ENCODE measurements at regions not wholly inside any gene's neighbourhood (a gene's known extent, or its start where the extent isn't known, plus 50 kb on each side); places are given as distances from the start of the nearest gene placed in this dataset.
"Not testable (repeated sequence)": the region's sequence is repeated elsewhere in the genome, so short reads cannot be mapped to it uniquely, and the experiment has no call there.

DNA sequence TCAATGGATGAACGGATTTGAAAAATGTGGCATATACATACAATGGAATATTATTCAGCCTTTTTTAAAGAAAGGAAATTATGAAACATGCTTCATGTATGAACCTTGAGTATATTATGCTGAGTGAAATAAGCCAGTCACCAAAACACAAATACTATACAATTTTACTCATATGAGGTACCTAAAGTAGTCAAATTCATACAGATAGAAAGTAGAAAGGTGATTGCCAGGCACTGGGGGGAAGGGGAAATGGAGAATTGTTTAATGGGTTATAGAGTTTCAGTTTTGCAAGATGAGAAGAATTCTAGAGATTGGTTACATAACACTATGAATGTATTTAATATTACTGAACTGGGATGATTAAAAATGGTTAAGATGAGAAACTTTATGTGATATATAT, 171.4 kb downstream of the TMTC3 start:
- no peak for DNase-seq

DNA sequence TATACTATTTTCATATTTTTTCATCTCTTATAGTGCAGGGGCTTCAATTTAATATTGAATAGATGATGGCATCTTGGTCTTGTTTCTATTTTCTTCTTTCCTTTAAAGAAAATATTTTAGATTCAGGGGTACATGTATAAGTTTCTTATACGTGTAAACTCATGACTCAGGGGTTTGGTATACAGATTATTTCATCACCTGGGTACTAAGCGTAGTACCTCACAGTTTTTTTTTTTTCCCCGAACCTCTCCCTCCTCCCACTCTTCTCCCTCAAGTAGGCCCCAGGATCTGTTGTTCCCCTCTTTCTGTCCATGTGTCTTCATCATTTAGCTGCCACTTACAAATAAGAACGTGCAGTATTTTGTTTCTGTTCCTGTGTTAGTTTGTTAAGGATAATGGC, 172.6 kb downstream of the TMTC3 start:
- no peak for DNase-seq

DNA sequence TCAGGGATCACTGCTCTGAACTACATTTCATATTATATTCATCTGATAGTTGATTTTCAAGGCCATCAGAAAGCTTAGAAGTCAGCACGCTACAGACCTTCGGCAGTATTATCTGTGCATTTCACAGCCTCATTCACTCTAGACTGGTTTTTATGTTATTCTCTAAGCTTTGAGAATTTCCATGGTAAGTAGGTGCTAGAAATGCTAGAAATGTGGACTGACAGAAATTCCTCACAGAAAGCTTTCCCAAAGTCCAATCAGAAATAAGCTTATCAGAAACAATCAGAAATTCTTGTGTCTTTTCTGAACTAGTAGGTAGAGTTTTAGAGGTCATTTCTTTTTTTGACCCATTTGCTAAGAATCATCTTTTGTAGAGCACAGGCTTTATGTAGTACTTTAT, 176.6 kb downstream of the TMTC3 start:
- DNase-seq, result no peak

DNA sequence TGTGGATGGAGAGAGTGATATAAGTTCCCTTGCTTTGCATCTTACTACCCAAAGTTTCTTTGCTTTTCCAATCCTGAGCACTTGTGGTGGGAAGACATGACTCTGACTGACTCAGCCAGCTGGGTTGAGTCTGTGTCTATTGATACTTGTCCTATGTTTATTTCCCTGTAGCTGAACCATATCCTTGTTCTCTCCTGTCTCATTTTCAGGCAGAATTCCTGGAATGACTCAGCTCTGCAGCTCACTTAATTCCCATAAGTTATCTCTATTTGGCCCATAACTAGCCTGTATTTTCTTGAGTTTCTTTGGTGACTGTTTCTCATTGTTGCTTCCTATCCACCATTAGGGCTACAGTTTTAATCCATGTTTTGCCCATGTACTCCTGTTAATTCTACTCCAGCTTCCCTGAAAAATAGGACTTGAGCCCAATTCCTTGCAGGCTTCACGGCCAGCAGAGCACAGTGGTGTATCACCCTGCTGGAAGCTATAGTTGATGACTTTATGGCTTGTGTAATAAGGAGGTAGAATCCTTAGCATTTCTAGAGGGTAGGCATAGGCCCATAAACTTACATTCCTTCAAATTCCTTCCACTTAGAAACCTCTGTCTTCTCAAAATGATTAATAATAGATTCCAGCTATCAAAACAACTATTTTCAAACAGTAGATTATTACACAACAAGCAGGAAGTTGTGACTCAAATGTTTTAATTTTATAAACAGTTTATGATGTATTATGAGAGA, 183.1 kb downstream of the TMTC3 start:
- DNase-seq, result peak; percentile 86

DNA sequence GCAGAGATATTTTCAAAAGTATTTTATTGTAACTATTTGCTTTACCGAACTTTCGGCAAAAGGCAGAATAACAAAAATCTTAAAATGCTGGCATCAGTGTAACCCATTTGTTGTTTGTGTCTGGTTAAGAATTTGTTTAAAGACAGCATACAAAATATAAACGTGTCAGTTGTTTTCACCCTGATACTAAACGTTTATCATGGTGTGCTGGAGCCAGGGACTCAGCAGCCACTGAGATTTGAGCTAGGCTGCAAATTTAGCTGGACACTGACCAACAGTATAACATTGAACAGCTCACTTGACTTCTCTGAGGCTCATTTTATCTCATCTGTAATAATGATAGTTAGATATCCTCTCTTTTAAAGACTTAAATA, 183.7 kb downstream of the TMTC3 start:
- DNase-seq, result peak; percentile 57

DNA sequence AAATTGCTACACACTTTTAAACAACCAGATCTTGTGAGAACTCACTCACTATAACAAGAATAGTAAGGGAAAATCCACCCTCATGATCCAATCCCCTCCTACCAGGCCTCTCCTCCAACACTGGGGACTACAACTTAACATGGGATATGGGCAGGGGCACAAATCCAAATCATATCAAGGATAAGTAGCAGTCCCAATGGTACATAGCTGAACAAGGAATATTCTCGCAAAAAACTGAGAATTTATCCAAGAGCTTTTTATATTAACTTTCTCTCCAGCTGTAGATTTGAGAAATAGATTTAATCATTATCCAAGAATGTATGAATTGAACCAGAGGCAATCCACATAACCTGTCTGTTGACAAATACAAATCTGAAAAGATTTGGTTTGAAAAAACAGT, 185.2 kb downstream of the TMTC3 start:
- no peak for DNase-seq

DNA sequence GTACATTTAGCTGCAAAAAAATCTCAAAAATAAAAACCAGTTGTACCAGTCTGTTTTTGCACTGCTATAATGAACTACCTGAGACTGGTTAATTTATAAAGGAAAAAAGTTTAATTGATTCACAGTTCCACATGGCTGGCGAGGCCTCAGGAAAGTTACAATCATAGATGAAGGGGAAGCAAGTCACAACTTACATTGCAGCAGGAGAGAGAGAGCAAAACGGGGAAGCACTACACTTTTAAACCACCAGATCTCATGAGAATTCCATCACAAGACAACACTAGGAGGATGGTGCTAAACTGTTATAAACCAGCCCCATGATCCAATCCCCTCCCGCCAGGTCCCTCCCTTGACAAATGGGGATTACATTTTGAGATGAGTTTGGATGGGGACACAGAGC, 186.0 kb downstream of the TMTC3 start:
- no peak for DNase-seq

DNA sequence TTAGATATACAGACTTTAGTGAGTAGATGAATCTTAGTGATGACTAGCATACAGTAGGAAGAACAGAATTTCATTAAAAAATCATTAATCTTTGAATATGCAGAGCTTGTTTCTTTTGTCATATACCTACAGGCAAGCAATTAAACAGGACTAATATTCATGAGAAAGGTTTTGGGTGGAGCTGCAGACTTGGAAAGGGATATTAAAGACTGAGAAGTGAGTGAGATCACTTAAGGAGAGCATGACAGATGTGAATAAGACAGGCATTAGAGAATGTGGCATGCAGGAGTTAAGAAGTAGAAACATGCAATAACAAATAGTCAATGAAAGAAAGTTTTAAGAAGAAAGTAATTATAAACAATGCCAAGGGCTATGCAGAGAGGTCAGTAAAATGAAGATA, 187.7 kb downstream of the TMTC3 start:
- DNase-seq, result no peak

DNA sequence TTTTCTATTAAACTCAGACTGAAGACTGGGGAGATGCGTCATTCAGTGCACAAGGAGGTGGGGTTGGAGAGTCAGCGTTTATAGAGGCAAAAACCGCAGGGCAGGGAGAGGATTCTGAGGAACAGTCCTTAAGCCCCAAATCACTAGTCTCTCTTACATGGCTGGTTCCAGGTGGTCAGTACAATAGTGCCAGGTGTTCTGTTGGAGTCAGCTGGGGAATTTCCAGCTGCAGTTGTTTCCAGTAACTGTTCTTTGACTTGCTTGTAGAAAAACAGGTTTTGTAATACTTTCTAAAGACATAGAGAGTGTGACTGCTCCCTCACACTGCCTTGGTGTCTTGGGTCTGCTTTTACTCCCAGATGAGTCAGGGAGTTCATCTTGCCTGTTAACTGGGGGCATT, 192.2 kb downstream of the TMTC3 start:
- DNase-seq, result no peak

DNA sequence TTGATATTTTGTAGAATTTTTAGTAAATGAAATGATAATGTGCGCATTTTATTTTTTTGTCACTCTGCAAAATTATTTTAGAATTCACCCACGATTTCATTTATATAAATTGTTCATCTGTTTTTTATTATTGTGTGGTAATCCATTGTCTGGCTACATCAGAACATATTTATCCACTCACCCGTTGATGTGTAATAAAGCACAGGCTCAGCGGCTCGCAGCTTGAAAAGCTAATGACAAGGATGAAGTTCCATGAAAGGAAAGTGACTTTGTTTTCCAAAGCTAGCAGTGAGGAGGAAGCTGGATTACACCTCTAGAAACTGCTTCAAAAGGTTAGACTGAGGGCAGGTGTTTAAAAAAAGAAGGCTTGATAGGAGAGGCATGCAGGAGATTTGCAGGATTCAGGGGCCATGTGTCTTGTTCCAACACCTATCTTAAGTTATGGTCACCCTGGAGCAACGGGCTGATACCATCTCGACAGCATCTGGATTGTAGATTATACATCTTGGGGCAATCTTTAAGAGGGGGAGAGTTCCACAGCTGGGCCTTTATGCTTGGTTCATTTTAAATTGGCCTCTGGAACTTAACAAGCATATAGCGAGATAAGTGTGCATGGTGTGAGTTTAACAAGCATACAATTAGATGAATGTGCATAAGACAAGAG, 194.1 kb downstream of the TMTC3 start:
- no peak for DNase-seq

DNA sequence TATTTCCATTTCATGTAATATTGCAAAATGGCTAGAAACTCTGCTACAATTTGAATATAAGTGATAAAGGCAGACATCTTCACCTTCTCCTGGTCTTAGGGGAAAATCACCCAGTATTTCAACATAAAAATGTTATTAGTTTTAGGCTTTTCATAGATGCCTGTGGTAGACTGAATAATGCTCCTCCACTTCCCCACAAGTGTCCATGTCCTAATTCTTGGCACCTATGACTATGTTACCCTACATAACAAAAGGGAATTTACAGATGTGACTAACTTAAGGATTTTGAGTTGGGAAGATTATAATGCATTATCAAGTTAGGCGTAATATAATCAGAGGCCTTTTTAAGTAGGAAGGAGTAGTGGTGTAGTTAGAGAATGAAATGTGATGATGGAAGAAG, 196.4 kb downstream of the TMTC3 start:
- DNase-seq, result no peak

DNA sequence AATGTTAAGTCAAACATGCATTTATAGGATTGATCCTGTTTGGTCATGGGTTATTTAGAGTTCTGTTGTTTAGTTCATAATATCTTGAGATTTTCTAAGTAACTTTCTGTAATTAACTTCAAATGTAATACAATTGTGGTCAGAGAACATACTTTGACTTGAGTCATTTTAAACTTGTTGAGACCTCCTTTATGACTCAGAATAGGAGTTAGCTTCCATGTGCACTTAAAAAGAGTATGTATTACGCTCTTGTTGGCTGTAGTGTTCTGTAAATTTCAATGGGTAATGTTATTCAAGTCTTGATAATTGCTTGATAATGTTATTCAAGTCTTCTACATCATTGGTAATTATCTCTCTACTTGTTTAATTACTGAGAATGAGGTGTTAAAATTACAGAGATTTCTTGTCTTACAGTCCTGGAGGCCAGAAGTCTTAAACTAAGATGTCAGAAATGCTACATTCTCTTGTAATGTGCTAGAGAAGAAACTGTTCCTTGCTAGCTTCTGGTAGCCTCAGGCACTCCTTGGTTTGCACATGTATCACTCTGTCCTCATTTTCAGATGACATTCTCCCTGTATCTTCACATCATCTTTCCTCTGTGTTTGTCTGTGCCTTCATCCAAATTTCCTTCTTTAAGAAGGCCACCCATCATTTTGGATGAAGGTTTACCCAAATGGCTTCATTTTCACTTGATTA, 197.3 kb downstream of the TMTC3 start:
- peak; percentile 30 for DNase-seq

DNA sequence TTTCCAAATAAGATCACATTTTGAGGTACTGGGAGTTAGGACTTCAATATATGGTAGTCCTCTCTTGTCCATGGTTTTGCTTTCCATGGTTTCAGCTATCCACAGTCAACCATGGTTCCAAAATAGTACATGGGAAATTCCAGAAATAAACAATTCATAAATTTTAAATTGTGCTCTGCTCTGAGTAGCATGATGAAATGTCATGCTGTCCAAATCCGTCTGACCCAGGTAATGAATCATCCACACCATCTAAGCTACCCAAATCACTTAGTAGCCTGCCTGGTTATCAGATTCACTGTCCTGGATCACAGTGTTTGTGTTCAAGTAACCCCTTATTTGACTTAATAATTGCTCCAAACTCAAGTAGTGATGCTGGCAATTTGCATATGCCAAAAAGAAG, 197.9 kb downstream of the TMTC3 start:
- DNase-seq, result peak; percentile 14

DNA sequence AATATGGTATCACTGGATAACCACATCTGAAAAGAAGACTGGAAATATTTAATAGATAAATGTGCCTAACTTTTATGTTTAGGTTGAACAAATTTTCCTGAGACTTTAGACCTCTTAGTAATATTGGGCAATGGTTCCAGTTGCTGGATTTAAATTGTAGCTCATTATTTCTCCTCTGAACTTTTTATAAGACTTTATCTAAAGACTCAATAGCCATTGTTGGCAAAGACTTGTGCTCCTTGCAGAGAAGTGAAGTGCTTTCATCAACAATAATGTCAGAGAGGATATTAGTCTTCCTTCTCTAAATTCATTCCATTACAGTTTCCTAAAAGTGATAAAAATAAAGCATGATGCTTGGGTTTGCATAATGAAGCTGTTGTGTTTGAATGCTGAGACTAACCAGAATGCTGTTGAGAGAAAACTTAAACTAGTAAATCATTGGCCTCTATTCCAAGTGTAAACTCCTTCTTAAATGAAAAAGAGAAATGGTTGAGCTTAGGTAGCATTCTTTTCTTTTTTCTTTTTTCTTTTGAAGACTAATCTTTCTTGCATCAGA, 200.2 kb downstream of the TMTC3 start:
- DNase-seq, result no peak

DNA sequence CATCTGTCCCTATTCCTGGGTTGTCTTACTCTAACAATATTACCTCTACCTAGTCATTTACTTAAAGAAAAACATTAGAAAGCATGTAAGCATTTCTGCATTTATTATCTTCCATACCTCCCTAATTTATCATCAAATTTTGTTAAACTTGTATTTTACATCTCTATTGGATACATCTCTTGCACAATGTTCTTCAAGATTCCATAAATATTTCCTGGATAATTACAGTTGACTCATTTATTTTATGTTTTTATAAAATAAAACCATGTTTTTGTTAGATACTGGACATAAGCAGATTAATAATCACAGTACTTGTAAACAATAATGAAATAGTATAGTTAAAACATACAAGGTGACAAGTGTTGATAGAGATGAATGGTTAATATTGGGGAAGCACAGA, 209.0 kb downstream of the TMTC3 start:
- DNase-seq, result no peak

DNA sequence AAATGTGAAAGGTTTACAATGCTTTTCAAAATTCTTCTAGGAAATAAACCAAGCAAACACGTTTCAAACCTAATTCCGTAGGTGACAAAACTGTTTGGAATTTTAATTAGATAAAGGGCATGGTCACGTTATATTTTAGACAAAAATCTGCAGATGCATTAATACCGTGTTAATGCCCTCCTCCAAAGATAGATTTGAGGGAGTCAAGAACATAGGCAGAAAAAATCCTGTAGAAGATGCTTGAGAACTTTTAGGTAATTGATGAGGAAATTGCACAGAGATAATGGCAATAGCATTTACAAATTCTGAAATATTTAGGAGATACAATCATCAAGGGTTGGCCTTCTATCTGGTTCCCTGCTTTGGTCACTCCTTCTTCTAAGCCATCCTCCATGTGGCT, 212.6 kb downstream of the TMTC3 start:
- DNase-seq, result no peak

DNA sequence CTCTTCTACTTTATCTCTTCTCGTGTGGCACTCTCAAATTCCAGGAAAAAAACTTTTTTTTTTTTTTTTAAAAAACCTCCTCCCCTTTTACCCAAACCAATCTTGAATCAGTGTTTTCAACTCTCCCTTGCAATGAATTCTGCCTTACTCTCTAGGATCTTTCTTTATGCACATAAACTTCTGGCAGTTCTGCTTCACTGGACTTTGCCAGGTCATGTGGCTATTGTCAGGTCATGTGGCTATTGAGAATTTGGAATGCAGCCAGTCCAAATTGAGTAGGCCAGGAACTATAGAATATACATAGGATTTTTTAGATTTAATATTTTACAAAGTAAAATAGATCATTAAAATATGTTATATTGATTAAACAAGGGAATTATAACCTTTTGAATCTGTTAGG, 218.2 kb downstream of the TMTC3 start:
- no peak for DNase-seq

DNA sequence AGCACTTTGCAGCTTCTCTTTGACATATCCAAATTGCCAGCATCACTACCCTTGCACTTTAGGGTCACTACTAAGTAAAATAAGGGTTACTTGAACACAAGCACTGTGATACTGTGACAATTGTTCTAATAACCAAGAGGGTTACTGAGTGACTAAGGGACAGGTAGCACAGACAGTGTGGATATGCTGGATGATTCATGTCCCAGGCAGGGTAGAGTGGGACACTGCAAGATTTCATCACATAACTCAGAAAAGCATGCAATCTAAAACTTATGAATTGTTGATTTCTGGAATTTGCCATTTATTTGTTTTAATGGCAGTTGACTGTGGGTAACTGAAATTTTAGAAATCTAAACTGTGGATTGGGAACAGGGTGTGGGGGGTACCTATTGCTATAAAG, 218.8 kb downstream of the KITLG start:
- no peak for DNase-seq

DNA sequence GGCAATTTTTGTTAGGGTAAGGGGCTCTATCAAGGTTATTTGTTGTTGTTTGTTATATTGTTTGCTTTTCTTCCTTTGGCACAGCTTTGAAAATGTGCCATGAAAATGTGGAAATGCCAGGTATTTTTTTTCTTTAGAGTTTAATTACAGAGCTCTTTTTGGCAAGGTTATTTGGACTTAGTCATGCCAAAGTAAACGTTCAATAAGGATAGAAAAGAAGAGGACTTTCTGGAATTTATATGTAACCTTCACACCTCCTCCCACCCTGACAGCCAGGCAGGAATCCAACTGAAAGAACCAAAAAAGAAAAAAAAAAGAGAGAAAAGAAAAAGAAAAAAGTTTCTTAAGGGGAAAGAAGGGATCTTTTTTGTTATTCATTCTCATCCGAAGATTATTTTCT, 217.8 kb downstream of the KITLG start:
- DNase-seq, result no peak

DNA sequence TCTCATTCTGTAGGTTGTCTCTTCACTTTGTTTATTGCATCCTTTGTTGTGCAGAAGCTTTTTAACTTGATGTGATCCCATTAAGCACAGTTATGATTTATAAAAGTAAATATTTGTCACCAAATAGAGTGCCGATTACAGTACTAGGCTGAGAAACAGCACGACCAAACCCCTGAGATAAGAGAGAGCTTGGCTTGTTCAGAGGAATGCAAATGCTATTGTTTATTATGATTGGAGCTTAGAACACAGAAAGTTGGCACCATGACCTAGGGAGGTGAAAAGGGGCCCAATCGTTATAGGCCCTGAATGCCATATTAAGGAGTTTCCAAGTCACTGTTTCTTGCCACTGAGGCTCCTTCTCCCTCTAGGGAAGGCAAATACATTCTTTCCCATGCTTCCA, 214.9 kb downstream of the KITLG start:
- no peak for DNase-seq

DNA sequence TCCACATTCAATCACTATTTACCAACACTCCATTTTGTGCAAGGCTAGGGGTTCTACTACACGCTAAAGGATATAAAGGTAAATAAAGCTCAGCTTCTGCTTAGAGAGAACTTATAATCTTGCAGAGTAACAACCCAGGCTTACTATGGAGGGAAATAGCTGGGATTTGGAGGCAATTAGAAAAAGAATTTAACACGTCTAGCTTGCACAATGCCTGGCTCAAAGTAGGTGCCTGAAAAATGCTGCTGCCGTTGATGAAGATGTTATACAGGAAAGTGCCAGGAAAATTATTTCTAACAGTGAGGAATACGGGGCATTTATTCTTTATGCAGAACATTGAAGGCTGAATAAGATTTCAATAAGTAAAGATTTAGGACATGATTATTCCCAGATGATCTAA, 214.2 kb downstream of the KITLG start:
- no peak for DNase-seq

DNA sequence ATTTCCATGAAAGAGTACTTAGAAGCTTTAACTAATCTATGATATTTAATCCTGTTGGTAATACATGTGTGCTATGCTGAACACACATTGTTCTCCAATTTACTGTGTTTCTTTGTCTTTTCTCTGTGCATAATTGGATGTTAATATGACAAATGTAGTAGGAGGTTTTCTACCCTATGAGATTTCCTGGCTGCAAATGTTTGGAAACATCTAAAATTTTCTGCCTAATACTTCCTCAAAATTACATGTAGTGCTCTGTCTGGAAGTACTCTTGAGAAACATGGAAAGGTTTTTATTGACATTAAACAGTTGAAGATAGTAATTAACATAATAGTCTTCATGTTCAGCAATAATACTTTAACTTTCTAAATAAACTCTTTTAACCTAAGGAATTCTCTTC, 213.0 kb downstream of the KITLG start:
- DNase-seq, result no peak

DNA sequence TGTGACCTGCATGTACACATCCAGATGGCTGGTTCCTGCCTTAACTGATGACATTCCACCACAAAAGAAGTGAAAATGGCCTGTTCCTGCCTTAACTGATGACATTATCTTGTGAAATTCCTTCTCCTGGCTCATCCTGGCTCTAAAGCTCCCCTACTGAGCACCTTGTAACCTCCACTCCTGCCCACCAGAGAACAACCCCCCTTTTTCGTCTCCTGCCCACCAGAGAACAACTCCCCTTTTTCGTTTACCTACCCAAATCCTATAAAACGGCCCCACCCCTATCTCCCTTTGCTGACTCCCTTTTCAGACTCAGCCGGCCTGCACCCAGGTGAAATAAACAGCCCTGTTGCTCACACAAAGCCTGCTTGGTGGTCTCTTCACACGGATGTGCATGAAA, 212.2 kb downstream of the KITLG start:
- DNase-seq, result not testable (repeated sequence)
